Neuronal stem cell (in vitro differentiated cells): ENCODE measurements at regions not wholly inside any gene's neighbourhood (a gene's known extent, or its start where the extent isn't known, plus 50 kb on each side); places are given as distances from the start of the nearest gene placed in this dataset.

Experiments used
- DNase-seq: peaks from one replicate; pipeline ENCODE4 v3.0.0-alpha.2; 2013; ENCODE audit warnings: low spot score
- H2AFZ ChIP-seq: one replicate; pipeline ENCODE4 v1.6.1; 2013; ENCODE audit warnings: mild to moderate bottlenecking, low read length, inconsistent platforms
- H2AK5ac ChIP-seq: 2 replicates; pipeline ENCODE4 v1.6.1; 2013; ENCODE audit warnings: low read depth, mild to moderate bottlenecking, inconsistent platforms, low read length, moderate library complexity, mixed read lengths
- H2BK120ac ChIP-seq: 2 replicates; pipeline ENCODE4 v1.6.1; 2013; ENCODE audit warnings: low read depth, mild to moderate bottlenecking, inconsistent platforms, low read length, moderate library complexity, mixed read lengths
- H2BK12ac ChIP-seq: one replicate; pipeline ENCODE4 v1.6.1; 2013; ENCODE audit warnings: low read length, inconsistent platforms
- H2BK15ac ChIP-seq: 2 replicates; pipeline ENCODE4 v1.6.1; 2013; ENCODE audit warnings: mild to moderate bottlenecking, low read length, inconsistent platforms, mixed read lengths
- H2BK5ac ChIP-seq: one replicate; pipeline ENCODE4 v1.6.1; 2013; ENCODE audit warnings: inconsistent platforms, mild to moderate bottlenecking, low read length, moderate library complexity
- H3K14ac ChIP-seq: one replicate; pipeline ENCODE4 v1.6.1; 2013; ENCODE audit warnings: low read length, inconsistent platforms
- H3K18ac ChIP-seq: 2 replicates; pipeline ENCODE4 v1.6.1; 2013; ENCODE audit warnings: low read length, inconsistent platforms
- H3K23ac ChIP-seq: 2 replicates; pipeline ENCODE4 v1.6.1; 2013; ENCODE audit warnings: low read depth, mild to moderate bottlenecking, mixed read lengths, low read length, inconsistent platforms; ENCODE audit not compliant: poor library complexity
- H3K27ac ChIP-seq: replicated peaks from 3 replicates; pipeline ENCODE4 v1.5.1; 2013; ENCODE audit warnings: low read length, inconsistent platforms
- H3K27me3 ChIP-seq, 3 experiments: 2 replicates each; pipeline ENCODE4 v1.6.1; 2013; ENCODE audit warnings: low read length in 3 of 3, mild to moderate bottlenecking in 2 of 3, inconsistent platforms in 1 of 3, low read depth in 1 of 3, mixed read lengths in 1 of 3, moderate library complexity in 1 of 3; ENCODE audit not compliant: control insufficient read depth in 3 of 3, insufficient read depth in 3 of 3
- H3K36me3 ChIP-seq, 2 donors: replicated peaks in 1 of 2; 2 replicates each; pipeline ENCODE4 v1.6.1; 2013; ENCODE audit warnings: low read length in 2 of 2; ENCODE audit not compliant: control insufficient read depth in 2 of 2, insufficient read depth in 2 of 2
- H3K4ac ChIP-seq: 2 replicates; pipeline ENCODE4 v1.6.1; 2013; ENCODE audit warnings: inconsistent platforms, mild to moderate bottlenecking, low read length, moderate library complexity
- H3K4me1 ChIP-seq, 2 donors: 1 replicate in 1 of 2; 2 replicates in 1 of 2; pipeline ENCODE4 v1.6.1; 2013; ENCODE audit warnings: low read length in 2 of 2, low read depth in 1 of 2; ENCODE audit not compliant: control insufficient read depth in 2 of 2, insufficient read depth in 1 of 2
- H3K4me2 ChIP-seq: one replicate; pipeline ENCODE4 v1.6.1; 2013; ENCODE audit warnings: mild to moderate bottlenecking, low read length, inconsistent platforms; ENCODE audit not compliant: insufficient read depth, poor library complexity, severe bottlenecking
- H3K4me3 ChIP-seq, 2 donors: 2 replicates each; pipeline ENCODE4 v1.5.1; 2013; ENCODE audit warnings: low read length in 2 of 2, mild to moderate bottlenecking in 2 of 2, inconsistent platforms in 1 of 2, moderate library complexity in 1 of 2
- H3K79me1 ChIP-seq: one replicate; pipeline ENCODE4 v1.6.1; 2013; ENCODE audit warnings: low read depth, mild to moderate bottlenecking, inconsistent platforms, low read length, moderate library complexity
- H3K9ac ChIP-seq: one replicate; pipeline ENCODE4 v1.6.1; 2013; ENCODE audit warnings: mild to moderate bottlenecking, low read depth, low read length, inconsistent platforms; ENCODE audit not compliant: poor library complexity
- H3K9me3 ChIP-seq, 2 donors: replicated peaks in 1 of 2; 2 replicates each; pipeline versions ENCODE3 to v1.6.1; 2013; ENCODE audit warnings: low read length in 2 of 2, mild to moderate bottlenecking in 2 of 2, inconsistent platforms in 1 of 2, low read depth in 1 of 2, mixed read lengths in 1 of 2, moderate library complexity in 1 of 2; ENCODE audit not compliant: control insufficient read depth in 2 of 2, insufficient read depth in 1 of 2
- H4K8ac ChIP-seq: one replicate; pipeline ENCODE4 v1.6.1; 2013; ENCODE audit warnings: low read depth, mild to moderate bottlenecking, inconsistent platforms, low read length, moderate library complexity
- H4K91ac ChIP-seq: one replicate; pipeline ENCODE4 v1.6.1; 2013; ENCODE audit warnings: low read length, low read depth, mild to moderate bottlenecking, inconsistent platforms; ENCODE audit not compliant: poor library complexity
- WGBS, 2 donors: extraction: QIAGEN DNeasy Blood & Tissue Kit; methylation state at CpG; one replicate each; pipeline ENCODE4 v1.1.7; 2013; ENCODE audit warnings: missing lambda C conversion rate in 2 of 2, mixed read lengths in 1 of 2; ENCODE audit not compliant: insufficient read length in 2 of 2, insufficient replicate concordance in 1 of 2; ENCODE audit errors: extremely low coverage in 2 of 2; 5-methylcytosine and 5-hydroxymethylcytosine counted together

GRCh38 chr16:54366943-54367342, 80.4 kb upstream of the IRX3 start:
- no peak overlapping the region for H3K4ac ChIP-seq
- H2BK120ac ChIP-seq, result no peak overlapping the region
- peaks cover 19 to 25% of the 10 kb centered on the region in 2 donors for H3K4me1 ChIP-seq
- H2BK15ac ChIP-seq, result no peak overlapping the region
- H3K23ac ChIP-seq, result no peak overlapping the region
- no peak overlapping the region for H4K8ac ChIP-seq
- H3K9me3 ChIP-seq, result no peaks in the 10 kb centered on the region
- no peak overlapping the region for H2AFZ ChIP-seq
- WGBS, 2 donors, result no CpG with 5 or more reads among the region's 2 CpGs
- no peaks in the 10 kb centered on the region for H3K79me1 ChIP-seq
- H3K36me3 ChIP-seq, result no peaks in the 10 kb centered on the region
- no peak for DNase-seq
- H3K4me3 ChIP-seq, result no peak overlapping the region
- no peak overlapping the region for H2BK12ac ChIP-seq
- H3K18ac ChIP-seq, result no peak overlapping the region
- no peak overlapping the region for H2AK5ac ChIP-seq
- H3K9ac ChIP-seq, result no peak overlapping the region
- no peak overlapping the region for H4K91ac ChIP-seq
- H3K27ac ChIP-seq, result no peak overlapping the region
- no peak overlapping the region for H3K4me2 ChIP-seq
- H3K14ac ChIP-seq, result no peak overlapping the region
- H3K27me3 ChIP-seq, result peaks cover 0 to 2% (median 0%) of the 10 kb centered on the region in 3 experiments
- H2BK5ac ChIP-seq, result no peak overlapping the region

- WGBS, 2 donors, result no CpG with 5 or more reads among the region's 10 CpGs
- no peak overlapping the region for H2AFZ ChIP-seq
- no peak overlapping the region for H3K23ac ChIP-seq
- no peaks in the 10 kb centered on the region for H3K9me3 ChIP-seq
- H2BK12ac ChIP-seq, result no peak overlapping the region
- no peak overlapping the region for H3K4me2 ChIP-seq
- no peak overlapping the region for H4K91ac ChIP-seq
- no peak overlapping the region for H3K27ac ChIP-seq
- H3K14ac ChIP-seq, result no peak overlapping the region
- DNase-seq, result no peak
- H2BK120ac ChIP-seq, result no peak overlapping the region
- no peaks in the 10 kb centered on the region for H3K36me3 ChIP-seq
- no peak overlapping the region for H3K4ac ChIP-seq
- H3K4me1 ChIP-seq, result peaks cover 24 to 27% of the 10 kb centered on the region in 2 donors
- H3K79me1 ChIP-seq, result no peaks in the 10 kb centered on the region
- no peak overlapping the region for H2BK15ac ChIP-seq
- no peak overlapping the region for H3K9ac ChIP-seq
- H2AK5ac ChIP-seq, result no peak overlapping the region
- H3K18ac ChIP-seq, result peak overlapping the region; percentile 6
- no peak overlapping the region for H3K4me3 ChIP-seq
- no peak overlapping the region for H2BK5ac ChIP-seq
- no peak overlapping the region for H4K8ac ChIP-seq
- H3K27me3 ChIP-seq, result peaks cover 0 to 2% (median 0%) of the 10 kb centered on the region in 3 experiments
Measured at GRCh38 chr16:54365990-54366634, 79.5 kb upstream of the IRX3 start.

- Histone ChIP-seq H2BK120ac (peak overlapping the region; percentile 32), H3K9ac (no peak overlapping the region), H3K27ac (no peak overlapping the region), H3K9me3 (no peaks in the 10 kb centered on the region), H4K91ac (no peak overlapping the region), H3K4me3 (no peak overlapping the region), H3K4me1 (peaks cover 20 to 24% of the 10 kb centered on the region in 2 donors), H3K23ac (no peak overlapping the region), H2AK5ac (no peak overlapping the region), H3K14ac (no peak overlapping the region), H3K18ac (peak overlapping the region; percentile 20), H3K36me3 (no peaks in the 10 kb centered on the region), H3K27me3 (peaks cover 0 to 2% (median 0%) of the 10 kb centered on the region in 3 experiments), H2BK15ac (peak overlapping the region; percentile 3), H2BK5ac (no peak overlapping the region), H3K79me1 (no peaks in the 10 kb centered on the region), H3K4ac (no peak overlapping the region), H2BK12ac (no peak overlapping the region), H2AFZ (no peak overlapping the region), H4K8ac (no peak overlapping the region), H3K4me2 (no peak overlapping the region)
- DNase-seq, result no peak
- WGBS, 2 donors, result no CpG with 5 or more reads among the region's 6 CpGs
Measured at GRCh38 chr16:54363766-54364165, 77.2 kb upstream of the IRX3 start.

GRCh38 chr16:54362591-54363206, 76.1 kb upstream of the IRX3 start:
- Histone ChIP-seq H4K91ac (no peak overlapping the region), H3K27ac (no peak overlapping the region), H3K4me1 (peaks cover 20 to 24% of the 10 kb centered on the region in 2 donors), H3K9me3 (no peaks in the 10 kb centered on the region), H3K27me3 (peaks cover 0 to 2% (median 0%) of the 10 kb centered on the region in 3 experiments), H3K9ac (no peak overlapping the region), H2AK5ac (no peak overlapping the region), H3K36me3 (no peaks in the 10 kb centered on the region), H4K8ac (no peak overlapping the region), H3K4me3 (no peak overlapping the region), H2BK120ac (no peak overlapping the region), H3K23ac (no peak overlapping the region), H3K4me2 (no peak overlapping the region), H2BK12ac (no peak overlapping the region), H3K4ac (no peak overlapping the region), H3K14ac (no peak overlapping the region), H3K79me1 (no peaks in the 10 kb centered on the region), H2BK5ac (no peak overlapping the region), H2AFZ (peak overlapping the region; percentile 73), H3K18ac (peak overlapping the region; percentile 25), H2BK15ac (no peak overlapping the region)
- no CpG with 5 or more reads among the region's 18 CpGs for WGBS, 2 donors
- no peak for DNase-seq
